AG10803 (cell line): ENCODE measurements at regions not wholly inside any gene's neighbourhood (a gene's known extent, or its start where the extent isn't known, plus 50 kb on each side); places are given as distances from the start of the nearest gene placed in this dataset.

Experiments used
- DNase-seq: peaks from one replicate; pipeline ENCODE4 v3.0.0; 2010; ENCODE audit warnings: low read depth
- H3K4me3 ChIP-seq: 2 replicates; pipeline ENCODE4 v1.5.1; 2011; ENCODE audit warnings: mild to moderate bottlenecking, low read length, control low read depth
- CTCF ChIP-seq: conservative IDR thresholded peaks from 2 replicates; pipeline ENCODE4 v1.5.1; 2011; ENCODE audit warnings: mild to moderate bottlenecking, low read length, control low read depth, inconsistent platforms

GRCh38 chr16:63943566-63943965 is 1178.3 kb downstream of the CDH11 start:
- no peak for TF ChIP-seq CTCF
- DNase-seq = no peak

GRCh38 chr16:63938661-63939060 is 1183.2 kb downstream of the CDH11 start:
- no peak for TF ChIP-seq CTCF
- peak; percentile 3 for DNase-seq
- H3K4me3 ChIP-seq = no peak overlapping the region

More at GRCh38 chr16:63943566-63943965, 1178.3 kb downstream of the CDH11 start:
- H3K4me3 ChIP-seq = no peak overlapping the region

DNA sequence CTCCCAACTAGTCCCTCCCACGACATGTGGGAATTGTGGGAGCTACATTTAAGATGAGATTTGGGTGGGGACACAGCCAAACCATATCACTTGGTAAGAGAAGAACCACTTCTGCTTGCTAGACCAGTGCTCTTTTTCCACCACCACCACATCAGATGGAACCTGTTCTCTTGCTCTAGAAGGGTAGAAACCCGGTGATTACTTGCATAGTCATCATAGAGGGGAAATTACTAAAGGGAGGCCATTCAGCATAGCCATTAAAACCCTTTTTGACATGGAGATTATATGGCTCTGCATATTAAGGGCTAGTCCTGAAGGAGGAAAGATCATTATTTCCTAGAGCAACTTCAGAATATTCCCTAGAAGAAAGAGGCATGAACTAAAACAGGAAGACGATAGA is 1188.0 kb downstream of the CDH11 start:
- DNase-seq = no peak
- no peak overlapping the region for H3K4me3 ChIP-seq
- TF ChIP-seq CTCF = no peak

- TF ChIP-seq CTCF = no peak
- DNase-seq = no peak
- no peak overlapping the region for H3K4me3 ChIP-seq
These were observed 1193.4 kb downstream of the CDH11 start for GRCh38 chr16:63928421-63928820.

GRCh38 chr16:63925221-63925620 is 1196.6 kb downstream of the CDH11 start:
- TF ChIP-seq CTCF = no peak
- no peak overlapping the region for H3K4me3 ChIP-seq
- DNase-seq = no peak

DNA sequence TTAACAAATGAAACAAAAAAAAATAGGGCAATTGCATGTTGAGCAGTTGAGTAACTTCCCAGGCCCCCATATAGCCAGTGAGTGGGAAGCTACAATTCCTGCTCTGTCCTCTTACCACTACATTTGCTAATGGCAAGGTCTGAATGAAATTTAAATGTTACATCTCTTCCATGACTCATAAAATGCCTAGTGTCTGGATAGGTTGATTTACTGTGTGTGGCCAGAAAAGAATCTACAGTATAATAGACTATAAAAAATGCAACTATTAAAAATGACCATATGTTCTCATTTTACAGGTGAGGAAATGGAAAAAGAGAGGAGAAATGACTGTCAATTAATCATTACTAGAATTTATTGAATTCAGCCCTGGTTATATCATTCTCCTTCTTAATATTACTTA is 1199.3 kb downstream of the CDH11 start:
- H3K4me3 ChIP-seq = no peak overlapping the region
- no peak for TF ChIP-seq CTCF
- peak; percentile 38 for DNase-seq

GRCh38 chr16:63921737-63922295 is 1200.0 kb downstream of the CDH11 start:
- DNase-seq = no peak
- no peak for TF ChIP-seq CTCF
- H3K4me3 ChIP-seq = no peak overlapping the region
